A673 (cell line): ENCODE measurements at regions not wholly inside any gene's neighbourhood (a gene's known extent, or its start where the extent isn't known, plus 50 kb on each side); places are given as distances from the start of the nearest gene placed in this dataset.
A peak's percentile ranks its signal among the peaks of the same experiment; 100 is the strongest.

Source experiments
- BruUV-seq: library from RNA; stranded (reverse); fragments of 400-500 nt; replicated peaks from 2 replicates; lab custom pipeline; 2021; lab: Mats Ljungman, UMichigan
- CTCF ChIA-PET: fragments of 300-600 bp; sonication (Branson Sonifier 250); formaldehyde crosslinking; loops from one replicate; lab custom pipeline; 2022; ENCODE audit warnings: antibody characterized with exemption; lab: Charles Lee
- POLR2A ChIA-PET: fragments of 300-600 bp; sonication (Branson Sonifier 250); formaldehyde crosslinking; loops from one replicate; lab custom pipeline; 2022; ENCODE audit warnings: antibody characterized with exemption; ENCODE audit not compliant: low non-redundant PET; lab: Charles Lee
- DNase-seq: peaks from one replicate; pipeline ENCODE4 v3.0.0-alpha.2; 2015; ENCODE audit warnings: low spot score
- H3K27ac ChIP-seq: fragments of 200-600 bp; sonication (generic); 2 replicates; pipeline ENCODE4 v1.5.1; 2016; ENCODE audit warnings: mixed run types, low read depth, mild to moderate bottlenecking, mixed read lengths, antibody characterized with exemption, low read length; ENCODE audit not compliant: poor library complexity, severe bottlenecking
- H3K27me3 ChIP-seq: fragments of 200-600 bp; sonication (generic); replicated peaks from 2 replicates; pipeline ENCODE4 v1.6.1; 2017; ENCODE audit warnings: mixed run types, low read depth, mild to moderate bottlenecking, mixed read lengths, antibody characterized with exemption, low read length; ENCODE audit not compliant: insufficient read depth, poor library complexity
- H3K36me3 ChIP-seq: fragments of 200-600 bp; sonication (generic); 2 replicates; pipeline ENCODE4 v1.6.1; 2016; ENCODE audit warnings: mixed run types, mild to moderate bottlenecking, mixed read lengths, antibody characterized with exemption, low read length; ENCODE audit not compliant: insufficient read depth, poor library complexity, severe bottlenecking
- H3K4me1 ChIP-seq: fragments of 200-600 bp; sonication (generic); 2 replicates; pipeline ENCODE4 v1.6.1; 2017; ENCODE audit warnings: mixed run types, mild to moderate bottlenecking, mixed read lengths, antibody characterized with exemption, low read length; ENCODE audit not compliant: insufficient read depth, poor library complexity, severe bottlenecking
- H3K4me3 ChIP-seq: fragments of 200-600 bp; sonication (generic); 2 replicates; pipeline ENCODE4 v1.5.1; 2016; ENCODE audit warnings: low read depth, mixed run types, mild to moderate bottlenecking, mixed read lengths, low read length; ENCODE audit not compliant: poor library complexity, severe bottlenecking
- H3K9me3 ChIP-seq: fragments of 200-600 bp; sonication (generic); 2 replicates; pipeline ENCODE4 v1.6.1; 2016; ENCODE audit warnings: mixed run types, low read depth, mild to moderate bottlenecking, mixed read lengths, antibody characterized with exemption, low read length; ENCODE audit not compliant: poor library complexity, severe bottlenecking
- EZH2 ChIP-seq: fragments of 200-600 bp; sonication (generic); IDR thresholded peaks from 2 replicates; pipeline ENCODE4 v1.6.1; 2017; ENCODE audit warnings: borderline replicate concordance, low read depth, mild to moderate bottlenecking, mixed read lengths, antibody characterized with exemption, low read length; ENCODE audit not compliant: poor library complexity, severe bottlenecking
- intact Hi-C: fragments of 100-400 bp; cut with micrococcal nuclease; formaldehyde crosslinking; loops from one replicate; pipeline ENCODE4 v1.10.0; 2022; ENCODE audit not compliant: unreplicated experiment
- TF ChIP-seq, protein P1 (sequence below): fragments of 300-800, 200-600 bp; sonication (generic); conservative IDR thresholded peaks from 2 replicates; pipeline ENCODE4 v1.5.1; 2017; ENCODE audit warnings: low read depth, mild to moderate bottlenecking, antibody characterized with exemption, low read length, moderate library complexity, mixed read lengths

DNA sequence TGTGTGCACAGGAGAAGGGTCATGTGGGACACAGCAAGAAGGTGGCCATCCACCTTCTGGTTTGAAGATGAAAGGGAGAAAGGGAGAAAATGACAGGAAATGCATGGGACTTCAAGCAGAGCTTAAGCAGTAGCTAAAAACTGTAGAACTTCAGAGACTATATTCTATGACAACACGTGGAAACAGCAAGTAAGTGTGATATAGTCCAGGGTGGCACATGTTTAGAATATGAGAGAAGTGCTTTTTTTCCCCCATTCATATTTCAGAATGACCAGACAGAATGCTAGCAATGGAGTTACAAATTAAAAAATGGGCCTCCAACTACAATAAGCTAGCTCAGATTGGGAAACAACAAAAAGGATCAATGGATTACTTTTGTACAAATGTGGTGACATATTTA, 1042.2 kb downstream of the TMEM182 start:
- no peaks in the 10 kb centered on the region for H3K27me3 ChIP-seq
- ChIA-PET CTCF (no interaction called here), POLR2A (no interaction called here)
- BruUV-seq: no TSS peak
- H3K27ac ChIP-seq: no peak overlapping the region
- intact Hi-C loops: no loop called here
- no peak overlapping the region for H3K4me3 ChIP-seq
- no peaks in the 10 kb centered on the region for H3K4me1 ChIP-seq
- H3K9me3 ChIP-seq: peaks cover 6% of the 10 kb centered on the region
- H3K36me3 ChIP-seq: no peaks in the 10 kb centered on the region
- no peak for TF ChIP-seq EZH2
- no peak for DNase-seq

DNA sequence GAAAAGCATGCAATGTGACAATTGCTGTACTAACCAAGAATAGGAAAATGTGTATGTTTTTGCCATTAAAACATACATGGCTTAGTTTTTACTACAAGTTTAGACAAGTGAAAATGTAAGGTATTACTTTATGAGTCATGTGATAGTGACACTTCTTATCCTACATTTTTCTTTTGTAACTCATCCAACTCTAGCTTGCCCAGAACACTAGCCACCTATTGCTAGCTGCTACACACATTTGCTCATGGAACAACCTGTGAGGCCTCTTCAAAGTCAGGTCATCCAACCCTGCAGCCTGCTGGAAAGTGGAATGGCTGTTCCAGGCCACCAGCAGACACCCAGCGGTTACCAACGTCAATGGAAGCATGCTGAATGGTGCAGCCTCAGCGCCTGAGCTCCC, 1043.9 kb downstream of the TMEM182 start:
- TF ChIP-seq, protein P1, sequence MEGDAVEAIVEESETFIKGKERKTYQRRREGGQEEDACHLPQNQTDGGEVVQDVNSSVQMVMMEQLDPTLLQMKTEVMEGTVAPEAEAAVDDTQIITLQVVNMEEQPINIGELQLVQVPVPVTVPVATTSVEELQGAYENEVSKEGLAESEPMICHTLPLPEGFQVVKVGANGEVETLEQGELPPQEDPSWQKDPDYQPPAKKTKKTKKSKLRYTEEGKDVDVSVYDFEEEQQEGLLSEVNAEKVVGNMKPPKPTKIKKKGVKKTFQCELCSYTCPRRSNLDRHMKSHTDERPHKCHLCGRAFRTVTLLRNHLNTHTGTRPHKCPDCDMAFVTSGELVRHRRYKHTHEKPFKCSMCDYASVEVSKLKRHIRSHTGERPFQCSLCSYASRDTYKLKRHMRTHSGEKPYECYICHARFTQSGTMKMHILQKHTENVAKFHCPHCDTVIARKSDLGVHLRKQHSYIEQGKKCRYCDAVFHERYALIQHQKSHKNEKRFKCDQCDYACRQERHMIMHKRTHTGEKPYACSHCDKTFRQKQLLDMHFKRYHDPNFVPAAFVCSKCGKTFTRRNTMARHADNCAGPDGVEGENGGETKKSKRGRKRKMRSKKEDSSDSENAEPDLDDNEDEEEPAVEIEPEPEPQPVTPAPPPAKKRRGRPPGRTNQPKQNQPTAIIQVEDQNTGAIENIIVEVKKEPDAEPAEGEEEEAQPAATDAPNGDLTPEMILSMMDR: no peak
- no peak for TF ChIP-seq EZH2
- H3K36me3 ChIP-seq: no peaks in the 10 kb centered on the region
- ChIA-PET POLR2A (no interaction called here), CTCF (no interaction called here)
- no peaks in the 10 kb centered on the region for H3K27me3 ChIP-seq
- no peak overlapping the region for H3K27ac ChIP-seq
- intact Hi-C loops: no loop called here
- no peaks in the 10 kb centered on the region for H3K4me1 ChIP-seq
- peaks cover 6% of the 10 kb centered on the region for H3K9me3 ChIP-seq
- BruUV-seq: no TSS peak
- no peak for DNase-seq
- H3K4me3 ChIP-seq: no peak overlapping the region

DNA sequence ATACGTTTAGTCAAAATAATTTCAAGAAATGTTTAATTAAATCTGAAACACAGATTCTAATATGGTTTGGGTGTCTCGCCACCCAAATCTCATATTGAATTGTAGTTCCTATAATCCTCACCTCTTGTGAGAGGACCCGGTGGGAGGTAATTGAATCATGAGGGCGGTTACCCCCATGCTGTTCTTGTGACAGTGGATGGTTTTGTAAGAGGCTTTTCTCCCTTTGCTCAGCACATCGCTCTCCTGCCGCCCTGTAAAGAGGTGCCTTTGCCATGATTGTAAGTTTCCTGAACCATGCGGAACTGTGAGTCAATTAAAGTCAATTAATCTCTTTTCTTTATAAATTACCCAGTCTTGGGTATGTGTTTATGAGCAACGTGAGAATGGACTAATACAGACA, 1045.1 kb upstream of the POU3F3 start:
- peak; percentile 4 for DNase-seq
- H3K4me1 ChIP-seq: no peaks in the 10 kb centered on the region
- no peaks in the 10 kb centered on the region for H3K27me3 ChIP-seq
- H3K27ac ChIP-seq: no peak overlapping the region
- H3K9me3 ChIP-seq: no peaks in the 10 kb centered on the region
- CTCF ChIA-PET: no interaction called here
- no peaks in the 10 kb centered on the region for H3K36me3 ChIP-seq
- POLR2A ChIA-PET: no interaction called here
- TF ChIP-seq, protein P1: no peak
- TF ChIP-seq EZH2: no peak
- intact Hi-C loops: no loop called here
- H3K4me3 ChIP-seq: no peak overlapping the region
- no TSS peak for BruUV-seq

DNA sequence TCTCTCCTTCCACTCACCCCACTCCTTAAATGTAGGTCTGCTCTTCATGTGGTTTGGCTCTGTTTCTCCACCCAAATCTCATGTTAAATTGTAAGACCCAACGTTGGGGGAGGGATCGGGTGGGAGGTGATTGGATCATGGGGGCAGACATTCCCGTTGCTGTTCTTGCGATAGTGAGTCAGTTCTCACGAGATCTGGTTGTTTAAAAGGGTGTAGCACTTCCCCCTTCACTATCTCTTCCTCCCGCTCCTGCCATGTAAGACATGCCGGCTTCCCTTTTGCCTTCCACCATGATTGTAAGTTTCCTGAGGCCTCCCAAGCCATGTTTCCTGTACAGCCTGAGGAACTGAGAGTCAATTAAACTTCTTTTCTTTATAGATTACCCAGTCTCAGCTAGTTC, 1044.5 kb upstream of the POU3F3 start:
- no TSS peak for BruUV-seq

More for the DNA sequence above, 1044.5 kb upstream of the POU3F3 start:
- no peak overlapping the region for H3K27ac ChIP-seq
- no peak overlapping the region for H3K4me3 ChIP-seq
- no peaks in the 10 kb centered on the region for H3K27me3 ChIP-seq
- ChIA-PET CTCF (no interaction called here), POLR2A (no interaction called here)
- H3K4me1 ChIP-seq: no peaks in the 10 kb centered on the region
- no peaks in the 10 kb centered on the region for H3K36me3 ChIP-seq
- intact Hi-C loops: no loop called here
- TF ChIP-seq EZH2: no peak
- TF ChIP-seq, protein P1: no peak
- no peaks in the 10 kb centered on the region for H3K9me3 ChIP-seq
- DNase-seq: peak; percentile 1
